GM19372 (cell line): ENCODE measurements at regions not wholly inside any gene's neighbourhood (a gene's known extent, or its start where the extent isn't known, plus 50 kb on each side); places are given as distances from the start of the nearest gene placed in this dataset.
"Not testable (repeated sequence)": the region's sequence is repeated elsewhere in the genome, so short reads cannot be mapped to it uniquely, and the experiment has no call there.

ENCODE experiments used
- ATAC-seq: cut with Tn5 transposase; IDR thresholded peaks from one replicate; pipeline ENCODE4 v1.9.1; 2021; ENCODE audit warnings: mild to moderate bottlenecking, low read depth, moderate library complexity; ENCODE audit not compliant: unreplicated experiment

GRCh38 chr4:10775132-10775531 lies 90.6 kb upstream of the CLNK start:
- not testable (repeated sequence) for ATAC-seq

- ATAC-seq: no peak
Measured at GRCh38 chr4:10773656-10774055, 89.1 kb upstream of the CLNK start.

DNA sequence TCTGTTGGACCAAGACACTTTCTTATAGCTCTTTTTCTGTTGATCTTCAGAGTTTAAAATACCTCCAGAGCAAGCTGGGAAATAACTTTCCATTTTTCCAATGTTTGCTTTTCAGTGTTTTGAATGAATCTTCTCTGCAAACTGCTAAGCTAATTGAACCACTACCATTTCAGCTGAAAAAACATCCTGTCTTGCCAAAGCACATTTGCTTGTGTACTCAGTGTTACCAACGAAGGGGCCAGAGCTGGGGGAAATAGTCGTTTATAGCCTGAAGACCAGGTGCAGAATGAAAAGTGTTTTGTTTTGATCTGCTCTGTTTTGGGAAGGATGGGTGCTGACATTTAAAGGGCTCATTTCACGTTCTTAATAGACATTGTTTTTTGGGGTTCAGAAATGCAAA lies 88.4 kb upstream of the CLNK start:
- ATAC-seq: no peak

GRCh38 chr4:10765386-10765785 lies 80.8 kb upstream of the CLNK start:
- no peak for ATAC-seq

DNA sequence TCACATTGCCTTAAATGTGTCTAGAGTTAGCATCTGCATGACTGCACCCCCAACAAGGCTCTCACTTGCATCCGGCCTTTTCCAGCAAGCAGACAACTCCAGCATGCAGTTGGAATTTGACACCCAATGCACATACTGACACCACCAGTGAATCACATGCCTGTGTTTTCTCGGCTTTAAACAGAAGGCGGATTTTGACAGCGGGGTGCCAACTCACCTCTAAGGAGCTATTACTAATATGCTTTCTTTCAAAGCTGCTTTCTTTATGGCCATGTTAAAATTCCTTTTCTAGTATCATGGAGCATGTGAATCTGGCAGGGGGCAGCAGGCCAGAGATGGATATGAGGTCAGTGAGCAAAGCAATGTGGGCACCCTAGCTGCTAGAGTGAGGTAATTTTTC lies 78.0 kb upstream of the CLNK start:
- no peak for ATAC-seq

GRCh38 chr4:10761903-10762302 lies 77.3 kb upstream of the CLNK start:
- ATAC-seq: no peak

DNA sequence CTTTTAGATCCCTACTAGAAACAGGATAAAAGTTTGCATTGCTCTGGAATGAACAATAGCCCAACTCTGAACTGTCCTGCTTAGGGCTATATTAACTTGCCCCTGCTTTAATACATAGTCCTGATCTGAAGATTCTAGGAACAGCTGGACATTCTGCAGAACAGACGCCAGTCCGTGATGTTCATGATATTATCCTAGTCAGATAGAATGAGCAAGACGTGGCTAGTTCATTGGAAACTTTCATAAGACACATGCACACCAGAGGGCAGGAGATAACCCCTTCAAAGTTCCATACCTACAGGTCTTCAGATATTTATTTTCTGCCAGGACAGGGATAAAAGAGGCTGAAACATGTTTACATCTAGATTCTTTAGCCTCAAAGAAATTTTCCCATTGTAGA lies 75.5 kb upstream of the CLNK start:
- no peak for ATAC-seq

DNA sequence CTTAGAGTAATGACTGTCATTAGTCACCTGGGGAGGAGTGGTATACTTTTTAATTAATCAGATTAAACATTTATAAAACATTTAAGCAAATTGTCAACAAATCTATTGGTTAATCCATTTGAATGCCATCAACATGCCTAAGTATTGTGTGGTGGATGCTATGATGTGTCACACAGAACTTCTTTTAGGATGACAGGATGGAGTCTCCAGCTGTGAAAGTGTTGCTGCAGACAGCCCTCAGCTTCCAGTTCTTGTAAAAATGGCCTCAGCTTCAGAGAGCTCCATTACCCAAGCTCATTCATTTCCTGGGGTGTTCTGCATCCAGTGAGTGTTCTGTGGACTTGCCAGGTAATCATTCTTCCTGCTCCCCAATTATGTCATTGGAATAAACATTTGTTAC lies 74.3 kb upstream of the CLNK start:
- no peak for ATAC-seq

GRCh38 chr4:10753856-10754402 lies 69.4 kb upstream of the CLNK start:
- ATAC-seq: no peak

DNA sequence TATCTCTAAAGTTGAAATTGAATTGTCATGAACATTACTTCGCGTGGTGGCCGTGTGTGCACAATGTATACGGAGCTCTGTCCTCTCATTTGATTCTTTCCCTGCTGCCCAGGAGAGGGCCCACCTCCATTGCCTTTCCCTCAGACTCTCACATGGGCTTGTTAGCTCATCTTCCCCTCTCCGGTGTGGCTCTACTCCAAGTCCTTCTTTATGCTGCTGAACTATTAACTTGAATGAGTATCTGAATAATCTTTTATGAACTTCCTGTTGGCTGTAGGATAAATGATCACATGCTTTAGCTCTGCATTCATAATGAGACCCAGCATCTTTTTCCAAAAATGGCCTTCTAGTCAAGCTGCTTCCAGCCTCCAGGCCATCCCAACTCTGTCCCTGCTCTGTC lies 68.8 kb upstream of the CLNK start:
- no peak for ATAC-seq

- no peak for ATAC-seq
Measured at GRCh38 chr4:10750714-10751113, 66.1 kb upstream of the CLNK start.

DNA sequence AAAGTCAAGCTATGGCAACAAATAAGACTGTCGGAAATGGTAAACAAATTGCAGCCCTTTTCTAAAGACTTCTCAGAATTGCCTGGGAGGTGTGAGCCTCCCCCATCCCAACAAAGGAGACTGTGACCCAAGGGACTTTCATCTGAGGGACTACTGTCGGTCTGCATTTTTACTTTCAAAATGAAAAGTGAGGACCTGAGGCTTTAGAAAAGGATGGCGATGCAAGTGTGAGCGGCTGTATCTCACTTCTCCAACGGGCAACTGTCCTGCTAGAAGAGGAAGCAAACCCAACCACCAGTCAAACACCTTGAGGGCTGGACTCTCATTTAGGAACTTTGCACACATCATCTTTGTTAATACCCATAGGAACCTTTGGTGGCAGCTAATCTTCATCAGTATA lies 62.6 kb upstream of the CLNK start:
- ATAC-seq: peak; percentile 32

GRCh38 chr4:10746371-10747171 lies 62.0 kb upstream of the CLNK start:
- ATAC-seq: no peak

DNA sequence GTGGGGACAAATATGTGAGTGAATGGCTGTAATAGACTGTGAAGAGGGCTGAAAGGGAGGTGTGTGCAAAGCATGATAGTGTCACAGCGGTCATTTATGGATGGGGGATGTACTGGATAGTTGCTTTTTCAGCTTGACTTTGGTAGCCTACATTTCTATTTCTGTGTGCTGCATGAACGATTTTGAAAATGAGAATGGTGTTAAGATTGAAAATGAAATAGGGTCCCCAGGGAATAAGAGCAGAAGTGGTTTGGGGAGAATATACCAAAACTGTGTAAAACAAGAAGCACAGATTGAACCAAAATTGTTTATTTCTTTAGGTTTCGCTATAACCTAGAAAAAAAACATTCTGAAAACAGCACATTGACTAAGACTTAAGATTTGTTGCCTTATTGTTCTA lies 58.8 kb upstream of the CLNK start:
- peak; percentile 51 for ATAC-seq

DNA sequence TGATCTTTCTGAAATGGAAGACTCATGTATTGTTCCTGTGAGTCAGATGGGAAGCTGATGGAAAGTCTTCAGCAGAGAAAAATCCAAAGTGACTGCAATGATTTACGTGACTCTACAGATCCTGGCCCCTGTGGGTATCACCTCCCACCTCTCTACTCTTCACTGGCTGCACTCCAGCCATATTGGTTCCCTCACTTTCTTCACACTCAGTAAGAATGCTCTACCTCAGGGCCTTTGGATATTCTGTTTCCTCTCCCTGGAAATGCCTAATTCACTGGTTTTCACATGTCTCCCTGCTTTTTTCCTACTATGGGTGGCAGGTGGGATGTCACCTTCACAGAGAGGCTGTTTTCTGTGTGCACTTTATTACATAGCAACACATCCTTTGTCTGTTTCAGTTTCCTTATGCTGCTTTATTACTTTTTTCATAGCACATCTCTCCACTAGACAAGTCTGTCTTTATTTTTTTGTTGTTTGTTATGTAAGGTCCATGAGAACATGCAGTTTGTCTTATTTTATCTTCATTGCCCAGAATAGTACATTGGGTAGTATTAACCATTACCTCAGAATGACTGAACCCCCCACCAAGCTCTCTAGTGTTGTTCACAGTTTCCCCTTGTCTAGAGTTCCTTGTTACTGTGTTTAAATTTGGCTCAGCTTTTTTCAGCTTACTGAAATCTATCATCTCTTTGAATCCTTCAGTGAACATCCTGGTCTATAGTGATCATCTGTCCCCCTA lies 57.6 kb upstream of the CLNK start:
- peak; percentile 43 for ATAC-seq

GRCh38 chr4:10740891-10741620 lies 56.5 kb upstream of the CLNK start:
- ATAC-seq: no peak

GRCh38 chr4:10740251-10740650 lies 55.7 kb upstream of the CLNK start:
- no peak for ATAC-seq

GRCh38 chr4:10738826-10739489 lies 54.4 kb upstream of the CLNK start:
- ATAC-seq: no peak

- ATAC-seq: no peak
Measured at GRCh38 chr4:10737337-10737736, 52.8 kb upstream of the CLNK start.

DNA sequence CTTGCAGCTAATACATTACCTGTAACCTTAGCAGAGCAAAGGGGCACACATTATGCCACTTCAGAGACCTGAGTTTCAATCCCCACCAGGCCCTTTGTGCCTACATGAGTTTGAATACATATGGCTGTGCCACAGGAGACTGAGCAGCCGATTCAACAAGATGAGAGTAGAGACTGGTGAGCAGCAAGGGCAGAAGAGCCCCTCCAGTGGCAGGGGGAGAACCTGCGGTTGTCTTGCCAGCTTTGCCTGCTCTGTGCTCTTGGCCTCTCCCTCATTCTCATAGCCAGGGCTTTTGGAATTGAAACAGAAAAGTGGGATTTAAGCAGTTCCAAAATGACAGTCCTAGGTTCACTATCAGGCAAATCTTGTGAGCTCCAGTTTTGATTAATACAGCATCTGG lies 52.3 kb upstream of the CLNK start:
- ATAC-seq: no peak

DNA sequence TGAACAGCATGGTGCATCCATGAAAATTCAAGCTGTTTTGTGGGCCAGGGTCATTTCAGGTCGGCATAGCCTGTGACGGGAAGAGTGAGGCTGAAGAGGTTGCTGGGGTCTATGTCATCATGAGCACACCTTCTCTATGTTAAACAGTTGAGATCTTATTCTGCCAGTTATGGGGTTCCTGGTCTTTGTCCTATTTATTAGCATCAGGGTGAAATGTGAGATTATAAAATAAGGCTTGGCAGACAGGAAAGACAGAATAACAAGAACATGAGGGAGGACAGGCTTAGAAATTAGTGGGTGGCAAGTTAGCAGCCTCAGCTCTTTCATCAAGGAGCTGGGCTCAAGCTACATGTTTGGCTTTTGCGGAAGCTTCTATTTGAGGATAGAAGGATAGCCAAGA lies 51.7 kb upstream of the CLNK start:
- no peak for ATAC-seq
